Keratinocyte (primary cell): ENCODE measurements at regions not wholly inside any gene's neighbourhood (a gene's known extent, or its start where the extent isn't known, plus 50 kb on each side); places are given as distances from the start of the nearest gene placed in this dataset.

Experiments used
- DNase-seq: peaks from one replicate; pipeline ENCODE4 v3.0.0-alpha.2; 2011; ENCODE audit warnings: low read depth, missing footprints, low spot score
- FAIRE-seq: peaks from 2 replicates; lab custom pipeline; 2011; peaks lifted over from hg19 to GRCh38; lab: Jason Lieb, UNC
- H2AFZ ChIP-seq: 2 replicates; pipeline ENCODE4 v1.6.0; 2012; ENCODE audit warnings: low read length, control low read depth, inconsistent platforms; ENCODE audit not compliant: control insufficient read depth
- H3K27ac ChIP-seq: 2 replicates; pipeline ENCODE4 v1.5.1; 2011; ENCODE audit warnings: low read length; ENCODE audit not compliant: control insufficient read depth, insufficient read depth
- H3K27me3 ChIP-seq: 3 replicates; pipeline ENCODE4 v1.6.0; 2011; ENCODE audit warnings: low read length; ENCODE audit not compliant: control insufficient read depth, insufficient read depth; ENCODE audit errors: extremely low read depth
- H3K36me3 ChIP-seq, 2 experiments: 2 replicates in 1 of 2; 3 replicates in 1 of 2; pipeline ENCODE4 v1.5.1; 2011; ENCODE audit warnings: low read length in 2 of 2, mild to moderate bottlenecking in 1 of 2; ENCODE audit not compliant: control insufficient read depth in 2 of 2, insufficient read depth in 2 of 2; ENCODE audit errors: extremely low read depth in 1 of 2
- H3K4me1 ChIP-seq: 3 replicates; pipeline ENCODE4 v1.5.1; 2011; ENCODE audit warnings: low read length; ENCODE audit not compliant: control insufficient read depth, insufficient read depth; ENCODE audit errors: extremely low read depth
- H3K4me2 ChIP-seq: 3 replicates; pipeline ENCODE4 v1.6.0; 2011; ENCODE audit warnings: low read depth, low read length; ENCODE audit not compliant: control insufficient read depth, insufficient read depth; ENCODE audit errors: extremely low read depth
- H3K4me3 ChIP-seq, 3 experiments: fragments of 200-600 bp in 1 of 3; sonication (generic) in 1 of 3; 2 replicates in 2 of 3; 3 replicates in 1 of 3; pipeline ENCODE4 v1.5.1; 2011 to 2016; ENCODE audit warnings: low read length in 3 of 3, mild to moderate bottlenecking in 3 of 3, control low read depth in 2 of 3, inconsistent platforms in 1 of 3, low read depth in 1 of 3, mixed read lengths in 1 of 3, mixed run types in 1 of 3, moderate library complexity in 1 of 3; ENCODE audit not compliant: control insufficient read depth in 2 of 3, insufficient read depth in 2 of 3; ENCODE audit errors: extremely low read depth in 1 of 3
- H3K79me2 ChIP-seq: 2 replicates; pipeline ENCODE4 v1.6.0; 2012; ENCODE audit warnings: low read length; ENCODE audit not compliant: control insufficient read depth, insufficient read depth
- H3K9ac ChIP-seq: 3 replicates; pipeline ENCODE4 v1.6.0; 2011; ENCODE audit warnings: low read length; ENCODE audit not compliant: control insufficient read depth, insufficient read depth; ENCODE audit errors: extremely low read depth
- H3K9me1 ChIP-seq: 3 replicates; pipeline ENCODE4 v1.6.0; 2011; ENCODE audit warnings: low read length; ENCODE audit not compliant: control insufficient read depth, insufficient read depth; ENCODE audit errors: extremely low read depth
- H3K9me3 ChIP-seq: 2 replicates; pipeline ENCODE4 v1.5.1; 2012; ENCODE audit warnings: low read depth, low read length; ENCODE audit not compliant: control insufficient read depth
- H4K20me1 ChIP-seq: 3 replicates; pipeline ENCODE4 v1.6.0; 2011; ENCODE audit warnings: low read length; ENCODE audit not compliant: control insufficient read depth, insufficient read depth; ENCODE audit errors: extremely low read depth
- EZH2 ChIP-seq: IDR thresholded peaks from one replicate; pipeline ENCODE4 v1.6.1; 2012; ENCODE audit warnings: inconsistent platforms, mild to moderate bottlenecking, low read length, moderate library complexity
- dilution Hi-C: fragments of 300-500 bp; cut with MboI; formaldehyde crosslinking; loops from one replicate; pipeline ENCODE4 v1.7.0; 2020; ENCODE audit warnings: low sequenced_read_pairs; ENCODE audit not compliant: extremely low pct_ligation_motif_present
- TF ChIP-seq, protein P1 (sequence below), 3 experiments: IDR thresholded peaks in 1 of 3; conservative IDR thresholded peaks in 1 of 3; optimal IDR thresholded peaks in 1 of 3; 2 replicates in 2 of 3; 3 replicates in 1 of 3; pipeline versions ENCODE3 to v1.5.1; 2011; ENCODE audit warnings: low read length in 3 of 3, mild to moderate bottlenecking in 3 of 3, moderate library complexity in 2 of 3, control low read depth in 1 of 3, inconsistent platforms in 1 of 3; ENCODE audit not compliant: insufficient read depth in 2 of 3; ENCODE audit errors: extremely low read depth in 1 of 3

DNA sequence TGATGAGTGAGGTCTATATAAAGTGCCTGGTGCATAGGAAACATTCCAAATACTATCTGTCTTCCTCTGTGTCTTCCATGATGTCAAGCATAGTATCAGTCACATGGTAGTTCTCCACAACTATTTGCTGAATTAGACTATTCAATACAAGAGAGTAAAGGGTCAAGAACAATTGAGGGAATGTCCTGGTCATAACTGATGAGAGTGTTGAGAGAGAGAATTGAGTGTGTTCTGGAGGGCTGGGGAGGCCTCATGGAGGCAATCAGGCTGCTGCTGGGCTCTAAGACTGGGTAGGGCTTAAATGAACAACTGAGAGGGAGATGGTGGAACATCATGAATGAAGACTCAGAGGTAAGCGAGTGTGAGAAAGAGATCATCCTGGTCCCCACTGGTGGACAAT lies 433.7 kb upstream of the ONECUT1 start:
- no peak overlapping the region for H3K4me2 ChIP-seq
- no peak overlapping the region for H2AFZ ChIP-seq
- no peaks in the 10 kb centered on the region for H3K36me3 ChIP-seq
- H3K9me1 ChIP-seq, result no peaks in the 10 kb centered on the region
- DNase-seq (no peak), FAIRE-seq (no peak)
- H3K4me1 ChIP-seq, result no peaks in the 10 kb centered on the region
- H4K20me1 ChIP-seq, result no peaks in the 10 kb centered on the region
- no peak overlapping the region for H3K27ac ChIP-seq
- dilution Hi-C loops, result no loop called here
- H3K9me3 ChIP-seq, result no peaks in the 10 kb centered on the region
- H3K79me2 ChIP-seq, result no peaks in the 10 kb centered on the region
- no peaks in the 10 kb centered on the region for H3K27me3 ChIP-seq
- no peak overlapping the region for H3K4me3 ChIP-seq
- H3K9ac ChIP-seq, result no peak overlapping the region
- TF ChIP-seq, protein P1, sequence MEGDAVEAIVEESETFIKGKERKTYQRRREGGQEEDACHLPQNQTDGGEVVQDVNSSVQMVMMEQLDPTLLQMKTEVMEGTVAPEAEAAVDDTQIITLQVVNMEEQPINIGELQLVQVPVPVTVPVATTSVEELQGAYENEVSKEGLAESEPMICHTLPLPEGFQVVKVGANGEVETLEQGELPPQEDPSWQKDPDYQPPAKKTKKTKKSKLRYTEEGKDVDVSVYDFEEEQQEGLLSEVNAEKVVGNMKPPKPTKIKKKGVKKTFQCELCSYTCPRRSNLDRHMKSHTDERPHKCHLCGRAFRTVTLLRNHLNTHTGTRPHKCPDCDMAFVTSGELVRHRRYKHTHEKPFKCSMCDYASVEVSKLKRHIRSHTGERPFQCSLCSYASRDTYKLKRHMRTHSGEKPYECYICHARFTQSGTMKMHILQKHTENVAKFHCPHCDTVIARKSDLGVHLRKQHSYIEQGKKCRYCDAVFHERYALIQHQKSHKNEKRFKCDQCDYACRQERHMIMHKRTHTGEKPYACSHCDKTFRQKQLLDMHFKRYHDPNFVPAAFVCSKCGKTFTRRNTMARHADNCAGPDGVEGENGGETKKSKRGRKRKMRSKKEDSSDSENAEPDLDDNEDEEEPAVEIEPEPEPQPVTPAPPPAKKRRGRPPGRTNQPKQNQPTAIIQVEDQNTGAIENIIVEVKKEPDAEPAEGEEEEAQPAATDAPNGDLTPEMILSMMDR (optimal IDR thresholded peaks at IDR 0.05 in 1 of 3, IDR thresholded peaks at IDR 0.05 in 1 of 3, conservative IDR thresholded peaks at IDR 0.05 in 1 of 3; ENCODE audit: extremely low read depth in 1 of 3, insufficient read depth in 2 of 3, low read length in 3 of 3), result no peak
- no peak for TF ChIP-seq EZH2

DNA sequence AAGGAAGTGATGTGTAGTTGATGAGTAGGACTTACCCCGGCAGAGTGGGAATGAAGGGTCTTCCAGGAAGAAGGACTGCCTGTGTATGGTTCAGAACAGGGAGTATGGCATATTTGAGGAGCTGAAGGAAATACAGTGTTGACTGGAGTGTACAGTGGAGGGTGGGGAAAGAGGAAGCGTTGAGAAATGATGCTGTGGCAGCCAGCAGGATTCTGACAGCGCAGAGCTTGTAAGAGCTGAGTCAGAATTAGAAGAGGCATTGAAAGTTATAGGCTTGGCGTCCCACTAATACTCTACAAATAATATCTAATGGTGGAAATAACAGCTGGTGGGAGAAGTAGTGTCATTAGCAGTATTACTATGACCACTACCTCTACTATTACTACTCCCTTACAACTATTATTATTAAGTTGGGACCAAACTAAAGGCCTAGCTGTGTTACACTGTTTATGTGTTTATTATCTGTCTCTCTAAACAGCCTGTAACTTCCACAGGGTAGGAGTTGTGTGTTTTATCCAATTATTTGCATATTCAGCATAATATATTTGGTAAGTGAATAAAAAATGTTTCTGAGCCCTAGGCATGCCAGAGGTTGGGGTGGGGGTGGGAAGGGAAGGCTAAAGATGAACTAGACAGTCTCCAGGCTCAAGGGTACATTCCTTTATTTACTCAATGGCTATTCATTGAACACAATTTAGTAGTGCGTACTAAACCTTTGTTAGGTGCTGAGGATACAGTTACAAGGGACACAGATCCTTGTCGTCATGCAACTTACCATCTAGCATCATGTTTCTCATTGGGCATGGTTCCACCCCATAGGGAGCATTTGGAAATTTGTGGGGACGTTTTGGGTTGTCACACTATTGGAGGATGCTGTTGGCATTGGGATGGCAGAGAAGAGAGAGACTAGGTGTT lies 428.8 kb upstream of the ONECUT1 start:
- Histone ChIP-seq H3K9me1 (no peaks in the 10 kb centered on the region), H3K4me2 (no peak overlapping the region), H3K4me1 (no peaks in the 10 kb centered on the region), H3K36me3 (no peaks in the 10 kb centered on the region), H3K4me3 (no peak overlapping the region), H3K9ac (no peak overlapping the region), H3K27ac (no peak overlapping the region), H3K9me3 (no peaks in the 10 kb centered on the region), H2AFZ (no peak overlapping the region), H3K79me2 (no peaks in the 10 kb centered on the region), H4K20me1 (no peaks in the 10 kb centered on the region), H3K27me3 (no peaks in the 10 kb centered on the region)
- no peak for TF ChIP-seq EZH2
- TF ChIP-seq, protein P1 (optimal IDR thresholded peaks at IDR 0.05 in 1 of 3, IDR thresholded peaks at IDR 0.05 in 1 of 3, conservative IDR thresholded peaks at IDR 0.05 in 1 of 3; ENCODE audit: extremely low read depth in 1 of 3, insufficient read depth in 2 of 3, low read length in 3 of 3), result no peak
- FAIRE-seq (no peak), DNase-seq (no peak)
- dilution Hi-C loops, result no loop called here
